ENCODE measurements at regions not wholly inside any gene's neighbourhood (a gene's known extent, or its start where the extent isn't known, plus 50 kb on each side); places are given as distances from the start of the nearest gene placed in this dataset.

- no peak for TF ChIP-seq CTCF (IDR thresholded peaks at IDR 0.05)
- no peak for TF ChIP-seq RXRA (IDR thresholded peaks at IDR 0.05; ENCODE audit: borderline replicate concordance, low read depth)
Observed at GRCh38 chr17:12362853-12363455, 302.7 kb upstream of the MYOCD start (continued).

DNA sequence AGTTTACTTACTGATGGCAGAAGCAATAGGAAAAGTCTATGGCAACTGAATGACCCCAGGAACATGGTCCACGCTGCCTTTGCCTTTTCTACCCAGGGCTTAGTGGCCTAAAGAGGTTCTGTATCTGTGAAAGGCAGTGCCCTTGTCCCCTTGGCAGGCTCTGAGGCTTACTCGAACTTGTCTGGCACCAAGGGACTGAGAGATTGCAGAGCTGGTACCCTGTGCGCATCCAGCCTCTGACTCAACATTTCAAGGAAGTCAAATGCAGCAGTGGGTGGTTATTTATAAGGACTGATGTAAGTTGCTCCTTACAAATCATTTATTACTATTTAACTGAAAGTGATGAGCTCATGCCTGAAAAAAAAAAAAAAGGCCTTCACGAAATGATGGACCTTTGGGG is 299.9 kb upstream of the MYOCD start:
- TF ChIP-seq TEAD4 (IDR thresholded peaks at IDR 0.05; ENCODE audit: borderline replicate concordance, insufficient read depth) (no peak), JUND (IDR thresholded peaks at IDR 0.05) (no peak), USF1 (IDR thresholded peaks at IDR 0.05; ENCODE audit: borderline replicate concordance, low read depth) (no peak), GATA2 (CRISPR knock-in tag; IDR thresholded peaks at IDR 0.05) (no peak), RAD21 (IDR thresholded peaks at IDR 0.05; ENCODE audit: low read length) (no peak), SIN3A (IDR thresholded peaks at IDR 0.05; ENCODE audit: borderline replicate concordance, low read depth, low read length) (no peak), ZBTB33 (IDR thresholded peaks at IDR 0.05; ENCODE audit: borderline replicate concordance, low read depth) (no peak), POLR2AphosphoS5 (IDR thresholded peaks at IDR 0.05; ENCODE audit: low read depth, low read length) (no peak), RFX5 (IDR thresholded peaks at IDR 0.05; ENCODE audit: low read length) (no peak), TCF12 (IDR thresholded peaks at IDR 0.05) (no peak), ELF1 (IDR thresholded peaks at IDR 0.05) (no peak), RCOR1 (IDR thresholded peaks at IDR 0.05; ENCODE audit: low read length) (no peak), MEF2A (IDR thresholded peaks at IDR 0.05; ENCODE audit: borderline replicate concordance, low read depth) (no peak)
- TF ChIP-seq, protein P1, sequence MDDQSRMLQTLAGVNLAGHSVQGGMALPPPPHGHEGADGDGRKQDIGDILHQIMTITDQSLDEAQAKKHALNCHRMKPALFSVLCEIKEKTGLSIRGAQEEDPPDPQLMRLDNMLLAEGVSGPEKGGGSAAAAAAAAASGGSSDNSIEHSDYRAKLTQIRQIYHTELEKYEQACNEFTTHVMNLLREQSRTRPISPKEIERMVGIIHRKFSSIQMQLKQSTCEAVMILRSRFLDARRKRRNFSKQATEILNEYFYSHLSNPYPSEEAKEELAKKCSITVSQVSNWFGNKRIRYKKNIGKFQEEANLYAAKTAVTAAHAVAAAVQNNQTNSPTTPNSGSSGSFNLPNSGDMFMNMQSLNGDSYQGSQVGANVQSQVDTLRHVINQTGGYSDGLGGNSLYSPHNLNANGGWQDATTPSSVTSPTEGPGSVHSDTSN (IDR thresholded peaks at IDR 0.05) = no peak
- no peak for DNase-seq

More for the DNA sequence above, 299.9 kb upstream of the MYOCD start:
- Histone ChIP-seq H3K4me3 (ENCODE audit: low read depth in 2 of 2, low read length in 1 of 2) (no peak overlapping the region), H3K9me3 (no peaks in the 10 kb centered on the region), H3F3A (replicated peaks; ENCODE audit: insufficient read depth) (no peaks in the 10 kb centered on the region), H3K79me2 (ENCODE audit: insufficient read depth) (no peaks in the 10 kb centered on the region), H3K27ac (ENCODE audit: low read depth in 2 of 2, low read length in 1 of 2) (no peak overlapping the region), H3K4me2 (no peak overlapping the region), H3K36me3 (replicated peaks in 1 of 2; ENCODE audit: control insufficient read depth in 1 of 2, insufficient read depth in 2 of 2, low read length in 1 of 2) (no peaks in the 10 kb centered on the region), H3K9me2 (no peaks in the 10 kb centered on the region), H4K20me1 (ENCODE audit: insufficient read depth) (no peaks in the 10 kb centered on the region), H3K9ac (no peak overlapping the region), H3K4me1 (ENCODE audit: control insufficient read depth in 1 of 2, insufficient read depth in 2 of 2, low read depth in 1 of 2, low read length in 1 of 2) (no peaks in the 10 kb centered on the region), H3K27me3 (ENCODE audit: insufficient read depth) (no peaks in the 10 kb centered on the region), H2AFZ (ENCODE audit: low read depth) (no peak overlapping the region)
- ChIA-PET CTCF (no interaction called here), POLR2A (no interaction called here)
- WGBS (ENCODE audit: low lambda C conversion rate) = 5% methylated on average over 4 of the region's 4 CpGs

Data from SK-N-SH (cell line).